ENCODE measurements at regions not wholly inside any gene's neighbourhood (a gene's known extent, or its start where the extent isn't known, plus 50 kb on each side); places are given as distances from the start of the nearest gene placed in this dataset.

- H3K4me3 ChIP-seq (ENCODE audit: low read depth, low read length), result no peak overlapping the region
- no peak for TF ChIP-seq CTCF (conservative IDR thresholded peaks at IDR 0.05; ENCODE audit: low read depth, low read length)
- DNase-seq (ENCODE audit: low read depth), result no peak
These were observed 455.6 kb upstream of the RARB start for GRCh38 chr3:24972491-24972890.

DNA sequence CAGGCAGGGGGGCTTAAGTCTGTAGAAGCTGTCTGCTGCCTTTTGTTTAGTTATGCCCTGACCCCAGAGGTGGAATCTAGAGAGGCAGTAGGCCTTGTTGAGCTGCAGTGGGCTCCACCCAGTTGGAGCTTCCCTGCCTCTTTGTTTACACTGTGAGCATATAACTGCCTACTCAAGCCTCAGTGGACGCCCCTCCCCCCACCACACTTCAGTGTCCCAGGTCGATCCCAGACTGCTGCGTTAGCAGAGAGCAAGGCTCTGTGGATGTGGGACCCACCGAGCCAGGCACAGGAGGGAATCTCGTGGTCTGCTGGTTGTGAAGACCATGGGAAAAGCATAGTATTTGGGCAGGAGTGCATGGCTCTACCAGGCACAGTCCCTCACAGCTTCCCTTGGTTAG, 446.8 kb upstream of the RARB start:
- DNase-seq (ENCODE audit: low read depth), result no peak
- H3K4me3 ChIP-seq (ENCODE audit: low read depth, low read length), result no peak overlapping the region
- no peak for TF ChIP-seq CTCF (conservative IDR thresholded peaks at IDR 0.05; ENCODE audit: low read depth, low read length)

- H3K4me3 ChIP-seq (ENCODE audit: low read depth, low read length), result no peak overlapping the region
- no peak for DNase-seq (ENCODE audit: low read depth)
- no peak for TF ChIP-seq CTCF (conservative IDR thresholded peaks at IDR 0.05; ENCODE audit: low read depth, low read length)
These were observed 446.1 kb upstream of the RARB start for GRCh38 chr3:24981924-24982323.

DNA sequence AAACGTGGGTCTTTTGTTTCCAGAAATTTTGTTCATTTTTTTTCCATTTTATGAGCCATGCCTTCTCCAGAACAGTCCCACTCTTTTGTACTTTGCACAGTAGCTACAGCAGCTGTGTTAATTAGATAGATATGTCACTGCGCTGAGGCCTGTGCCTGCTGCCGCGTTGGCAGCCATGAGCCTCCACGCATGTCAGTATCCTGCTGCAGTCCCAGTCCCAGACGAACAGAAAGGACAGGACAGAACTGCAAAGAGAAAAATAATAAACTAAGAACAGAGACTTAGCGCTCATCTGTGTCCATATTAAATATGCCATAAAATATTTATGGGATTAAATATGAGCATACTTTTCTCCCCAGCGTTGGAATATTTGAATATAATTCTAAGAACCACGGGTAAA, 442.4 kb upstream of the RARB start:
- H3K4me3 ChIP-seq (ENCODE audit: low read depth, low read length), result no peak overlapping the region
- TF ChIP-seq CTCF (conservative IDR thresholded peaks at IDR 0.05; ENCODE audit: low read depth, low read length), result no peak
- DNase-seq (ENCODE audit: low read depth), result no peak

DNA sequence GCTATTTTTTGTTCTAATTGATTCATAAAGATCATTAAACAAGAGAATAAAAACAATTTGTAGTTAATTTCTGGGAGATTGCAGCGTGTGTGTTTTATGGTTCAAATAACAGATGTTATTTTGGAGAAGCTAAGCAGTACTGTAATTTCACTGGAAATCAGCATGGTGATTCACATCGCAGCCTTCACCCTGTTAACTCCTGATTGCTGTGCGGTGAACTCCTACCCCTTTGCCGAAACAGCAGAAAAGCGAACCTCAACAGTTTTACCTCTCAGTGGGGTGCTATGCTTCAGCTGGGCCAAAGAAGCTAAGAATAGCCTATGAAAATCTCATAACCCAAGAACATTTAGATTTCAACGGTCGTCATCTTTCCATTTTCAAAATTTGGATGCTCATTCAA, 441.5 kb upstream of the RARB start:
- DNase-seq (ENCODE audit: low read depth), result no peak
- H3K4me3 ChIP-seq (ENCODE audit: low read depth, low read length), result no peak overlapping the region
- no peak for TF ChIP-seq CTCF (conservative IDR thresholded peaks at IDR 0.05; ENCODE audit: low read depth, low read length)

GRCh38 chr3:24999357-24999756, 428.7 kb upstream of the RARB start:
- H3K4me3 ChIP-seq (ENCODE audit: low read depth, low read length), result no peak overlapping the region
- no peak for DNase-seq (ENCODE audit: low read depth)
- no peak for TF ChIP-seq CTCF (conservative IDR thresholded peaks at IDR 0.05; ENCODE audit: low read depth, low read length)

DNA sequence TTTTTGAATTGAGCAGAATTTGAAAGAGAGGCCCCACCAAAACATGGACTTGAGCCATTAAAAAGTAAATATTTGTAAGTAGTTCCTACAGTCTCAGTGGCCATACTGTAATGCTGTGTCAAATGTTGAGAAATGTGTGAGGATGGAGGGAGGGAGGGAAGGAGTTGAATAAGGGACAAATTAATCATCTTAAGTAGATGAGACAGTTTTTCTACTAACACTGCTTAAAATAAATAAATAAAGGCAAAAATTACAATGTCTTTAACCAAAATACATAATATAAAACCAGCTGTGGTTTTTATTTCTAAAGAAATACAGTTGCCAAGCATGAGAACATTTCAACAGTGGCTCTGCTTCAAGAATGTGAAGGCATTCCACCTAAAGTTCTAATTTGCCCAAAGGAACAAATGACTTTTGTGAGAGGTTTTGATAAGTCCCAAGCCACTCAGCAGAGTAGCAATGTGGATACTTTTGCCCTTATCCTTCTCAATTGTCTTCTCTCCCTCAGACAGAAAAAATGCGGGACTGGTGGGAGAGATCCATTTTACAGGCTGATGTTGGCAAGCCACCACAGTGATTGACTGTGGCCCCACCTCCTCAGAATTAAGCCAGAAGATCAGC, 427.0 kb upstream of the RARB start:
- no peak for TF ChIP-seq CTCF (conservative IDR thresholded peaks at IDR 0.05; ENCODE audit: low read depth, low read length)
- H3K4me3 ChIP-seq (ENCODE audit: low read depth, low read length), result no peak overlapping the region
- no peak for DNase-seq (ENCODE audit: low read depth)

Measured in epithelial cell of proximal tubule (primary cell).